ENCODE measurements at regions not wholly inside any gene's neighbourhood (a gene's known extent, or its start where the extent isn't known, plus 50 kb on each side); places are given as distances from the start of the nearest gene placed in this dataset.

- Histone ChIP-seq H3K4me3 (ENCODE audit: control insufficient read depth in 1 of 7, extremely low read depth in 1 of 7, insufficient read depth in 4 of 7, low read depth in 2 of 7, low read length in 6 of 7) (no peak overlapping the region), H3K27ac (ENCODE audit: insufficient read depth in 1 of 2, low read depth in 1 of 2, low read length in 2 of 2, poor library complexity in 1 of 2, severe bottlenecking in 2 of 2) (no peak overlapping the region), H3K36me3 (ENCODE audit: control insufficient read depth in 4 of 4, insufficient read depth in 4 of 4, low read length in 3 of 4) (no peaks in the 10 kb centered on the region), H3K9me3 (ENCODE audit: control extremely low read depth in 1 of 5, control insufficient read depth in 4 of 5, insufficient read depth in 2 of 5, low read depth in 1 of 5, low read length in 4 of 5) (peaks cover 0 to 1% (median 0%) of the 10 kb centered on the region in 5 experiments), H3K4me1 (ENCODE audit: control extremely low read depth in 1 of 4, control insufficient read depth in 4 of 4, insufficient read depth in 4 of 4, low read length in 3 of 4) (no peaks in the 10 kb centered on the region), H3K27me3 (replicated peaks in 2 of 5; ENCODE audit: control insufficient read depth in 4 of 5, insufficient read depth in 5 of 5, low read length in 4 of 5) (no peaks in the 10 kb centered on the region)
- DNase-seq, result no peak
- CTCF ChIA-PET, result interaction anchor here (0.5 to 1.3 kb wide), 2 partner anchors 14 to 147 kb away, joined by 3 to 4 read pairs; no protein-coding TSS in a partner anchor
- no CpG with 5 or more reads among the region's 4 CpGs for WGBS (ENCODE audit: insufficient coverage)
- POLR2A ChIA-PET, result interaction anchor here (0.6 kb wide), 1 partner anchor 9 kb away, joined by 6 read pairs; no protein-coding TSS in a partner anchor
Measured at GRCh38 chr15:38828031-38828532, 263.5 kb upstream of the RASGRP1 start.

DNA sequence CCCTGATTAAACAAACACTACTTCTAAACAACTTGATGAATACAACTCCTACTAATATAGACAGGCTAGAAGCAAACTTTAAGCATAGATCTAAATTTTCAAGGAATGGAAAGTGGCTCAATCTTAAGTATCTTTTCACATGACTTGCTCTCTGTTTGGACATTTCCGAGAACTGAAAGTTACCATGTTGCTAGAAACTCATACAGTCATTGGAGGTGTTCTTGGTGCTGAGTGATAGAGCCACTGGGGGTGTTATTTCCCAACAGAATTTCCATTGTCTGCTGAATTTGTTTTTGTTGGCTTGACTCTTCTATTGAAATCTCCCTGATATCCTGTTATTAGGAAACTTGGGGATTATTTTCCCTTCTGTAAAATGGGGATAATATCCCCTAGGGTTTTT is 264.5 kb upstream of the RASGRP1 start:
- DNase-seq, result no peak
- H3K27me3 ChIP-seq (replicated peaks in 2 of 5; ENCODE audit: control insufficient read depth in 4 of 5, insufficient read depth in 5 of 5, low read length in 4 of 5), result no peaks in the 10 kb centered on the region
- no peak overlapping the region for H3K27ac ChIP-seq (ENCODE audit: insufficient read depth in 1 of 2, low read depth in 1 of 2, low read length in 2 of 2, poor library complexity in 1 of 2, severe bottlenecking in 2 of 2)
- no peaks in the 10 kb centered on the region for H3K36me3 ChIP-seq (ENCODE audit: control insufficient read depth in 4 of 4, insufficient read depth in 4 of 4, low read length in 3 of 4)
- H3K4me3 ChIP-seq (ENCODE audit: control insufficient read depth in 1 of 7, extremely low read depth in 1 of 7, insufficient read depth in 4 of 7, low read depth in 2 of 7, low read length in 6 of 7), result no peak overlapping the region
- ChIA-PET POLR2A (no interaction called here), CTCF (interaction anchor here (0.6 kb wide), 1 partner anchor 26 kb away, joined by 4 read pairs; no protein-coding TSS in a partner anchor)
- H3K9me3 ChIP-seq (ENCODE audit: control extremely low read depth in 1 of 5, control insufficient read depth in 4 of 5, insufficient read depth in 2 of 5, low read depth in 1 of 5, low read length in 4 of 5), result no peaks in the 10 kb centered on the region
- no peaks in the 10 kb centered on the region for H3K4me1 ChIP-seq (ENCODE audit: control extremely low read depth in 1 of 4, control insufficient read depth in 4 of 4, insufficient read depth in 4 of 4, low read length in 3 of 4)
- WGBS (ENCODE audit: insufficient coverage), result no CpG with 5 or more reads among the region's 1 CpG

DNA sequence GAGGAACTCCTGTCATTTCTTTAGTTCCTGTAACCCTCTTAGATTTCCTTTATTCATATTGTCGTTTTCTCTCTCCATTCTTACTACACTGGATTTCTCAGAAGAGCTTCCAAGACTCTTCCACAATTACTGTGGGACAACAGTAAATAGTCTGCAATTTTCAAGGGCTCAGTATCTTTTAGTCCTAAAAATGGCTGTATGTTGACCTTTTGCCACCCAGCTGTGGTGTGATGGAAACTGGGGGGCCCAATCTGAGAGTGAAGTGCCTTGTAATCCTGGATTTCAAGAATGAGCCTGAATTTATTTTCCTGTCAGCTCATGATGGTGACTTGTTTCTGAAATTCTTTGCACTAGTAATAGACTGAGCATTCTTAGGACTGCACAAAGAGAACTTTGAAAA is 277.6 kb upstream of the RASGRP1 start:
- ChIA-PET CTCF (interaction anchor here (0.8 to 1.3 kb wide), 3 partner anchors 11 to 49 kb away, joined by 3 to 4 read pairs (median 3); no protein-coding TSS in a partner anchor), POLR2A (no interaction called here)
- WGBS (ENCODE audit: insufficient coverage), result 57% methylated on average over 1 of the region's 1 CpG

GRCh38 chr15:38843051-38843501 is 278.5 kb upstream of the RASGRP1 start:
- H3K4me1 ChIP-seq (ENCODE audit: control extremely low read depth in 1 of 4, control insufficient read depth in 4 of 4, insufficient read depth in 4 of 4, low read length in 3 of 4), result peaks cover 0 to 14% (median 5%) of the 10 kb centered on the region in 4 experiments
- WGBS (ENCODE audit: insufficient coverage), result no CpG with 5 or more reads among the region's 3 CpGs
- no peaks in the 10 kb centered on the region for H3K27me3 ChIP-seq (replicated peaks in 2 of 5; ENCODE audit: control insufficient read depth in 4 of 5, insufficient read depth in 5 of 5, low read length in 4 of 5)
- ChIA-PET POLR2A (no interaction called here), CTCF (interaction anchor here (0.8 to 1.3 kb wide), 2 partner anchors 10 to 15 kb away, joined by 3 to 4 read pairs; no protein-coding TSS in a partner anchor)
- no peak overlapping the region for H3K27ac ChIP-seq (ENCODE audit: insufficient read depth in 1 of 2, low read depth in 1 of 2, low read length in 2 of 2, poor library complexity in 1 of 2, severe bottlenecking in 2 of 2)
- H3K4me3 ChIP-seq (ENCODE audit: control insufficient read depth in 1 of 7, extremely low read depth in 1 of 7, insufficient read depth in 4 of 7, low read depth in 2 of 7, low read length in 6 of 7), result no peak overlapping the region
- DNase-seq, result no peak
- H3K9me3 ChIP-seq (ENCODE audit: control extremely low read depth in 1 of 5, control insufficient read depth in 4 of 5, insufficient read depth in 2 of 5, low read depth in 1 of 5, low read length in 4 of 5), result peaks cover 0 to 3% (median 0%) of the 10 kb centered on the region in 5 experiments
- H3K36me3 ChIP-seq (ENCODE audit: control insufficient read depth in 4 of 4, insufficient read depth in 4 of 4, low read length in 3 of 4), result no peaks in the 10 kb centered on the region

More for the DNA sequence above, 277.6 kb upstream of the RASGRP1 start:
- Histone ChIP-seq H3K36me3 (ENCODE audit: control insufficient read depth in 4 of 4, insufficient read depth in 4 of 4, low read length in 3 of 4) (no peaks in the 10 kb centered on the region), H3K27me3 (replicated peaks in 2 of 5; ENCODE audit: control insufficient read depth in 4 of 5, insufficient read depth in 5 of 5, low read length in 4 of 5) (no peaks in the 10 kb centered on the region), H3K27ac (ENCODE audit: insufficient read depth in 1 of 2, low read depth in 1 of 2, low read length in 2 of 2, poor library complexity in 1 of 2, severe bottlenecking in 2 of 2) (no peak overlapping the region), H3K4me1 (ENCODE audit: control extremely low read depth in 1 of 4, control insufficient read depth in 4 of 4, insufficient read depth in 4 of 4, low read length in 3 of 4) (peaks cover 0 to 14% (median 5%) of the 10 kb centered on the region in 4 experiments), H3K4me3 (ENCODE audit: control insufficient read depth in 1 of 7, extremely low read depth in 1 of 7, insufficient read depth in 4 of 7, low read depth in 2 of 7, low read length in 6 of 7) (no peak overlapping the region), H3K9me3 (ENCODE audit: control extremely low read depth in 1 of 5, control insufficient read depth in 4 of 5, insufficient read depth in 2 of 5, low read depth in 1 of 5, low read length in 4 of 5) (peaks cover 0 to 3% (median 0%) of the 10 kb centered on the region in 5 experiments)
- DNase-seq, result no peak

GRCh38 chr15:38843736-38844590 is 279.3 kb upstream of the RASGRP1 start:
- H3K36me3 ChIP-seq (ENCODE audit: control insufficient read depth in 4 of 4, insufficient read depth in 4 of 4, low read length in 3 of 4), result no peaks in the 10 kb centered on the region
- ChIA-PET CTCF (no interaction called here), POLR2A (no interaction called here)
- no peak overlapping the region for H3K4me3 ChIP-seq (ENCODE audit: control insufficient read depth in 1 of 7, extremely low read depth in 1 of 7, insufficient read depth in 4 of 7, low read depth in 2 of 7, low read length in 6 of 7)
- 33% methylated on average over 2 of the region's 10 CpGs for WGBS (ENCODE audit: insufficient coverage)
- H3K27ac ChIP-seq (ENCODE audit: insufficient read depth in 1 of 2, low read depth in 1 of 2, low read length in 2 of 2, poor library complexity in 1 of 2, severe bottlenecking in 2 of 2), result no peak overlapping the region
- peaks cover 0 to 14% (median 5%) of the 10 kb centered on the region in 4 experiments for H3K4me1 ChIP-seq (ENCODE audit: control extremely low read depth in 1 of 4, control insufficient read depth in 4 of 4, insufficient read depth in 4 of 4, low read length in 3 of 4)
- no peaks in the 10 kb centered on the region for H3K27me3 ChIP-seq (replicated peaks in 2 of 5; ENCODE audit: control insufficient read depth in 4 of 5, insufficient read depth in 5 of 5, low read length in 4 of 5)
- peak in 2 of 3 donors; percentile 16 to 17 for DNase-seq
- peaks cover 0 to 3% (median 0%) of the 10 kb centered on the region in 5 experiments for H3K9me3 ChIP-seq (ENCODE audit: control extremely low read depth in 1 of 5, control insufficient read depth in 4 of 5, insufficient read depth in 2 of 5, low read depth in 1 of 5, low read length in 4 of 5)

DNA sequence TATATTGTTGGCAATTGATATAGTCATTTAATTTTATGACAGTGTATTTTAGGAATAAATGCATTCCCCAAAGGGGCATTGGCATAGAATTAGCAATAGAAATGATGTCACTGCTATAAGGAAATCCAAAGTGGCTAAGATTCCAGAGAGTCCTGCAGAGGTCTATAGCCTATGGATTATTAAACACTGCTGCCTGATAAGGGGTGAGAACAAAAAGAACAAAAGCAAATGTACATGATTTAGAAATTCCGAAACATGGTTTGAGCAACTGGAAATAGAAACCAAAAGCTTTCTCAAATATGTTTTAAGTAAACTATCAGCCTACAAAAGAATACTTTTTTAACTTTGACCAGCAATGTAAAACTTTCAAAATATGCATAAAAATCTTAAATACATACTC is 280.1 kb upstream of the RASGRP1 start:
- no CpG with 5 or more reads among the region's 1 CpG for WGBS (ENCODE audit: insufficient coverage)
- Histone ChIP-seq H3K4me1 (ENCODE audit: control extremely low read depth in 1 of 4, control insufficient read depth in 4 of 4, insufficient read depth in 4 of 4, low read length in 3 of 4) (peaks cover 0 to 14% (median 5%) of the 10 kb centered on the region in 4 experiments), H3K27me3 (replicated peaks in 2 of 5; ENCODE audit: control insufficient read depth in 4 of 5, insufficient read depth in 5 of 5, low read length in 4 of 5) (no peaks in the 10 kb centered on the region), H3K4me3 (ENCODE audit: control insufficient read depth in 1 of 7, extremely low read depth in 1 of 7, insufficient read depth in 4 of 7, low read depth in 2 of 7, low read length in 6 of 7) (no peak overlapping the region), H3K27ac (ENCODE audit: insufficient read depth in 1 of 2, low read depth in 1 of 2, low read length in 2 of 2, poor library complexity in 1 of 2, severe bottlenecking in 2 of 2) (no peak overlapping the region), H3K9me3 (ENCODE audit: control extremely low read depth in 1 of 5, control insufficient read depth in 4 of 5, insufficient read depth in 2 of 5, low read depth in 1 of 5, low read length in 4 of 5) (peaks cover 0 to 3% (median 0%) of the 10 kb centered on the region in 5 experiments), H3K36me3 (ENCODE audit: control insufficient read depth in 4 of 4, insufficient read depth in 4 of 4, low read length in 3 of 4) (no peaks in the 10 kb centered on the region)
- no peak for DNase-seq
- ChIA-PET CTCF (no interaction called here), POLR2A (no interaction called here)

- WGBS (ENCODE audit: insufficient coverage), result 100% methylated on average over 1 of the region's 2 CpGs
- H3K9me3 ChIP-seq (ENCODE audit: control extremely low read depth in 1 of 5, control insufficient read depth in 4 of 5, insufficient read depth in 2 of 5, low read depth in 1 of 5, low read length in 4 of 5), result no peaks in the 10 kb centered on the region
- no peaks in the 10 kb centered on the region for H3K27me3 ChIP-seq (replicated peaks in 2 of 5; ENCODE audit: control insufficient read depth in 4 of 5, insufficient read depth in 5 of 5, low read length in 4 of 5)
- no peak overlapping the region for H3K4me3 ChIP-seq (ENCODE audit: control insufficient read depth in 1 of 7, extremely low read depth in 1 of 7, insufficient read depth in 4 of 7, low read depth in 2 of 7, low read length in 6 of 7)
- no peak overlapping the region for H3K27ac ChIP-seq (ENCODE audit: insufficient read depth in 1 of 2, low read depth in 1 of 2, low read length in 2 of 2, poor library complexity in 1 of 2, severe bottlenecking in 2 of 2)
- DNase-seq, result no peak
- no peaks in the 10 kb centered on the region for H3K36me3 ChIP-seq (ENCODE audit: control insufficient read depth in 4 of 4, insufficient read depth in 4 of 4, low read length in 3 of 4)
- ChIA-PET CTCF (no interaction called here), POLR2A (interaction anchor here (0.6 kb wide), 1 partner anchor 55 kb away, joined by 4 read pairs; no protein-coding TSS in a partner anchor)
- H3K4me1 ChIP-seq (ENCODE audit: control extremely low read depth in 1 of 4, control insufficient read depth in 4 of 4, insufficient read depth in 4 of 4, low read length in 3 of 4), result peaks cover 0 to 14% (median 5%) of the 10 kb centered on the region in 4 experiments
Measured at GRCh38 chr15:38846346-38846745, 281.7 kb upstream of the RASGRP1 start.
